GM19239 (cell line): ENCODE measurements at regions not wholly inside any gene's neighbourhood (a gene's known extent, or its start where the extent isn't known, plus 50 kb on each side); places are given as distances from the start of the nearest gene placed in this dataset.

ENCODE experiments used
- DNase-seq: peaks from one replicate; pipeline ENCODE4 v3.0.0; 2011; ENCODE audit warnings: low spot score; ENCODE audit not compliant: insufficient read length
- FAIRE-seq: peaks from 2 replicates; lab custom pipeline; 2011; peaks lifted over from hg19 to GRCh38; lab: Jason Lieb, UNC

GRCh38 chr18:28705482-28705881, 528.6 kb upstream of the CDH2 start:
- no peak for DNase-seq
- FAIRE-seq = no peak

DNA sequence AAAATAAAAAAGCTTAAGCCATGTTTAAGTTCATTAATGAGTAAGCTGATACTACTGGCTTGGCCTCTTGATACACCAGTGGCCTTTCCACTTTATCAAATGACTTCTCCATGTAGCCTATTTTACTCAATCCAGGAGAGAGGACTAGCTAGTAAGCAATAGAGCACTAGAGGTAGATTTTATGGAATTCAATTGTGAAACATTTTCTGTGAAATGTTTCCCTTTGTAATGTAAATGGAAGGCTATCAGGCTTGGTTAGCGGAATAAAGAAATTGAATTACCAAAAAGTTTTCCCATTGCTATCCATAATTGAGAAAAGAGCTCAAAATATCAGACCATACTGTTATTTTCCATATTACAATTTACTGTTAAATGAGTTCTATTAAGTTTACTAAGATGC, 515.4 kb upstream of the CDH2 start:
- no peak for FAIRE-seq

GRCh38 chr18:28691496-28691840, 514.5 kb upstream of the CDH2 start:
- DNase-seq = no peak
- no peak for FAIRE-seq

More for the DNA sequence above, 515.4 kb upstream of the CDH2 start:
- DNase-seq = no peak

DNA sequence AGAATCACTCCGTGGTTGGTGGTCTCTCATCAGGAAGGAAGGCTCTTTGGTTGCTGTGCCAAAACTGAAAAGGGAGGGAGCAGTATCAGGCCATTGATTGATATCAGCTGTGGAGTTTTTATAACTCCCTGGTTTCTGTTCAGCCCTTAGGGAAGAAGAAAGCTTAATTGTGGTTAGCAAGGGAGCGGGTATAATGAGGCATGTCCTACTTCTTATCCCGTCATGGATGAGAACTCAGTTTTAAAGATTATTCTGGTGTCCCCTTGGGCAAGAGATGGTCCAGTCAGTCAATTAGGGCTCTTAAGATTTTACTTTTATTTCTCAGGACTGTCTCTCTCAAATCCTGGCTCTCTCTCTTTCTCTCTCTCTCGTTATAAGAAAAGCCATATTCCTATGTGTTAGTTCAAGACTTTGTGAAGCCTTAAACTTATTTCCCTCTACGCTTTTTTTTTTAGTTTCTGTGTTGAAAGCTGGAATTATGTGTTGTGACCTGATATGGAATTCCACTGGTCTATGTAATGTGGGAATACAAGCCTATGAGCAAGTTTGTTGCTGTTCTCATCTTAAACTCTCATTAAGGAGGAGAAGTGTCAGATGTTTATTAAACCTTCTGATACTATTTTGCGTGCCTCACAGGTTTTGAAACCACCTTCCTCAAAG, 514.0 kb upstream of the CDH2 start:
- DNase-seq = no peak
- FAIRE-seq = no peak

GRCh38 chr18:28690100-28690499, 513.2 kb upstream of the CDH2 start:
- no peak for FAIRE-seq
- no peak for DNase-seq

DNA sequence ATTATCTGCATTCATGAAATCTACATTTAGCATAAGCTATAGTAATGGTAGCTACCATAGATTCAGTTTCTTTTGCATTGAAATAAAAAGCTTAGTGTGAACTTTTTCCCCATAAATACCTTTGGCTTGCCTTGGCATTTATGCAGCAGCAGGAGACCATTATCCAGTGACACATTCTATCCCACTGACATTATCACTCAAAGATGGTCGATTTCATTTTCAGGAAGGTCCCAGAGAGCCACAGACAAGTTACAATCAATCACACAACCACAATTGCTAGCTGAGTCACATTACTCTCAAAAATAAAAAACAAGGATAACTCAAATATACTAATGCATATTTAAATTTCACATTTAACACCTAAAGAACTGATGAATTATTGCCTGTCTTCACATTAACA, 512.7 kb upstream of the CDH2 start:
- FAIRE-seq (no peak), DNase-seq (no peak)

GRCh38 chr18:28684746-28685355, 507.9 kb upstream of the CDH2 start:
- DNase-seq = no peak
- FAIRE-seq = no peak

GRCh38 chr18:28682912-28683311, 506.0 kb upstream of the CDH2 start:
- DNase-seq (no peak), FAIRE-seq (no peak)

DNA sequence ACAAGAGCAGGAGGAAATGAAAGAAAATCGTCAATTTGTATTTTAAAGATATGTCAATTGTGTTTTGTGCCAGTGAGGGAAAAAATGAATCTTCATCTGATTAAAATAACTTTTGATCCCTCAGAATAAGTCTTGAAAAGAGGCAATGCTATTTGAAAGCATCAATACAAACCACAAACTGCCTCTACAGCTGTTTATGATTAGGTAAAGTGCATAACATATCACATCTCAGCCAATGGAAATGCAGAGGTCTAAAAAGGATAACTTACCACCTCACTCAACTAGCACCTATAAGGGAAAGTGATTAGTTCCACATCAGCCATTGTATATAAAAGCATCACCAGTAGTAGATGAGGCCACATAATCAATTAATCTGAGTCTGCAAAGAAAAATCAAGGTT, 492.2 kb upstream of the CDH2 start:
- no peak for FAIRE-seq
- no peak for DNase-seq

GRCh38 chr18:28666216-28666615, 489.3 kb upstream of the CDH2 start:
- FAIRE-seq = no peak

DNA sequence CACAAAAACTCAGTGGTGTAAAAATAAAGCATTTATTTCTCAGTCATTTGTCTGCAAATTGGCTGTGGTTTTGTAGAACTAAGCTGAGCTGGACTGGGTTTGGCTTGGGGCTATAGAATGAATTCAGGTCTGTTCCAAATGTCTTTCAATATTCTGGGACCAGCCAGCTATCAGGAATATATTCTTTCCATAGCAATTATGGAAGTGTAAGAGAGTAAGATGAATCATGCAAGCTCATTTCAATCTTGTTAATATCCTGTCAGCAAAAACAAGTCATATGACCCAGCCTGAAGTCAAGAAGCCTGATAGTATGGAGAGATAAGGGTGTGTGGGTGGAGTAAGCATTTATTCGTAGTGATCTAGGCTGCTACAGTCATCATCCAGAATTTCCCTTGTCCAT, 481.0 kb upstream of the CDH2 start:
- FAIRE-seq (no peak), DNase-seq (no peak)

More at GRCh38 chr18:28666216-28666615, 489.3 kb upstream of the CDH2 start:
- no peak for DNase-seq

DNA sequence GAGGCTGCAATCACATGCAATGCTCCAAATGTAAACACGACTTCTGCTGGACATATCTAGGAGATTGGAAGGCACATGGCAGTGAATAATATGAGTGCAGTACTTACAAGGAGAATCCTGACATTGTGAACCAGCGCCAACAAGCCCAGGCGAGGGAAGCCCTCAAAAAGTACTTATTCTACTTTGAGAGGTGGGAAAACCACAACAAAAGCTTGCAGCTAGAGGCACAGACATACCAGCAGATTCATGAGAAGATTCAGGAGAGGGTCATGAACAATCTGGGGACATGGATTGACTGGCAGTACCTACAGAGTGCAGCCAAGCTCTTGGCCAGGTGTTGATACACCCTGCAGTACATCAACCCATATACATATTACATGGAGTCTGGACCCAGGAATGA, 475.7 kb upstream of the CDH2 start:
- DNase-seq (no peak), FAIRE-seq (no peak)

DNA sequence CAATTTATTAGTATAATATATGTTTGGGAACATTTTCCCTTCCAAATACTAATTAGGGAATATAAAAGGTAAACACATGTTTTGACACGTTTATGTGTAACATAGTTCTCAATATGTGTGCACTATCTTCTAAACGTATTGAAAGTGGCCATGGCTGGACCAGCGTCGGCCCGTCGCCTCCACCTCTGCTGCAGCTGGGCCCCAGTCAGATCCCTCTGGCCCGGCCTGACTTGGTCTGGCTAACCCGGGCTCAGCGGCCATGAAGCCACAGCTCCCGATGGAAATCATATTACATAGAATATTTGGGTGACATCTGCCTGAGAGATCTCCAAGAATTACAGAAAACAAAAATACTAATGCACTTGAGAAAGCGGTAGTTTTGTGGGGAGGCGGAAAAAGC, 474.4 kb upstream of the CDH2 start:
- DNase-seq (no peak), FAIRE-seq (no peak)

GRCh38 chr18:28650860-28651259, 473.9 kb upstream of the CDH2 start:
- DNase-seq = no peak
- no peak for FAIRE-seq

DNA sequence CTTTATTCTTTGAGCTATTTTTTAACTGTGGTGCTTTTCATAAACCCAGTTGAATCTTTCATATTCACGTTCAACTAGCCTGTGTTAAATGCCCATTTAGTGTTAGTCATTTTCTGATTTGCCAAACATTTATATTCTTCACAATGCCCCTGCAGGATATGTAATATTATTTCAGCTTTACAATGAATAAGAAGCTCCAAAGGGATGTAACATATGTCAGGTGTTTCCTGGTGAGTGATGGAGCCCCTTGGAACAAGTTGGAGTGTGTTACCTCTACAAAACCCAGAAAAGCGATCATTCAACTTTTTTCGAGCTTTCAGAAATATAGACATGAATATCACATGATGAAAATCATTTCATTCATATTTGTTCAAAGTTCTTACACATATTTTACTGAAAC, 471.0 kb upstream of the CDH2 start:
- no peak for FAIRE-seq
- DNase-seq = no peak

- DNase-seq (no peak), FAIRE-seq (no peak)
Measured at GRCh38 chr18:28637897-28638296, 461.0 kb upstream of the CDH2 start.

GRCh38 chr18:28635530-28635929, 458.6 kb upstream of the CDH2 start:
- DNase-seq = no peak
- no peak for FAIRE-seq

DNA sequence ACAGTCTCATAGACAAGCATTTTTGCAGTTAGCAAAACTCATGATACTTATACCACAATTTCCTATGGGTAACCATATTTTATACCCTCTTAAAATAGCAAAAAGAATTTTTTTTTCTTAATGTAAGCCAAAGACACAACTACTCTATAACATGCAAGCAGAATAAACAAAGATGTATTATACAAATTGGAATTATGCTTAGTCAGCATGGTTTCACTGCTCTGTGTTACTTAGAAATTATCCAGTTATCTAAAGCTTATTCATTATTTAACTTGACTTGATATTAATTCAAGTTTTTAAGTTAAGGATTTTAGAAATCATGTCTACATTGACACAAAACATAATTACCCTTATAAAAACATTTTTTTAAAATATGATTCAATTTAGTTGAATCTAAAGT, 449.8 kb upstream of the CDH2 start:
- DNase-seq (no peak), FAIRE-seq (no peak)

DNA sequence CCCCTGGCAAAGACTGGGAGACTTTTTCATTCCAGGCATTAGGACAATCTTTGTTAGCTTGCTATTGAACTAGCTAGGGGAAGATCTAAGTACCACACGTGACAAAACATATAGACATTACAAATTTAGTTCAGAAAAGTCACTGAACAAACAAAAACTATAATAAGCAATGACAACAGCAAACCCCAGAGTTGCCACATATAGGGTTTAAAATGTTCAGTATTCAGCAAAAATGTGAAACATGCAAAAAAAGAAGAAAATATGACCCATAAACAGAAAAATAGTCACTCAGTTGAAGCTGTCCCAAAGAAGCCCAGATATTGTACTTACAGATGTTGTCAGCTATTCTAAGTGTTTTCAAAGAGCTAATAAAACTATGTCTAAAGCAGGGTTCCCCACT, 431.1 kb upstream of the CDH2 start:
- no peak for FAIRE-seq
- no peak for DNase-seq

GRCh38 chr18:28606686-28607085, 429.8 kb upstream of the CDH2 start:
- no peak for DNase-seq
- FAIRE-seq = no peak

GRCh38 chr18:28602391-28602790, 425.5 kb upstream of the CDH2 start:
- FAIRE-seq = no peak
- DNase-seq = no peak

GRCh38 chr18:28594034-28594433, 417.1 kb upstream of the CDH2 start:
- FAIRE-seq = no peak
- DNase-seq = no peak
